GM23248 (cell line): ENCODE measurements at regions not wholly inside any gene's neighbourhood (a gene's known extent, or its start where the extent isn't known, plus 50 kb on each side); places are given as distances from the start of the nearest gene placed in this dataset.
"Not testable (repeated sequence)": the region's sequence is repeated elsewhere in the genome, so short reads cannot be mapped to it uniquely, and the experiment has no call there.

ENCODE experiments used
- DNase-seq: peaks from one replicate; pipeline ENCODE4 v3.0.0-alpha.2; 2015
- H2AFZ ChIP-seq: fragments of 200-600 bp; sonication (generic); 2 replicates; pipeline ENCODE4 v1.6.1; 2016; ENCODE audit warnings: antibody characterized with exemption
- H3F3A ChIP-seq: fragments of 200-600 bp; sonication (generic); 2 replicates; pipeline ENCODE4 v1.6.1; 2016; ENCODE audit warnings: mild to moderate bottlenecking, antibody characterized with exemption, mixed run types; ENCODE audit not compliant: insufficient read depth
- H3K27ac ChIP-seq: fragments of 200-600 bp; sonication (generic); 2 replicates; pipeline ENCODE4 v1.5.1; 2016; ENCODE audit warnings: mild to moderate bottlenecking
- H3K27me3 ChIP-seq: fragments of 200-600 bp; sonication (generic); replicated peaks from 2 replicates; pipeline ENCODE4 v1.6.1; 2016; ENCODE audit warnings: mild to moderate bottlenecking; ENCODE audit not compliant: insufficient read depth
- H3K36me3 ChIP-seq: fragments of 200-600 bp; sonication (generic); 2 replicates; pipeline ENCODE4 v1.6.1; 2016; ENCODE audit warnings: low read depth, mild to moderate bottlenecking
- H3K4me1 ChIP-seq: fragments of 200-600 bp; sonication (generic); 2 replicates; pipeline ENCODE4 v1.6.1; 2016; ENCODE audit warnings: mild to moderate bottlenecking; ENCODE audit not compliant: insufficient read depth
- H3K4me2 ChIP-seq: fragments of 200-600 bp; sonication (generic); one replicate; pipeline ENCODE4 v1.6.1; 2016; ENCODE audit warnings: mild to moderate bottlenecking; ENCODE audit not compliant: unreplicated experiment
- H3K4me3 ChIP-seq: fragments of 200-600 bp; sonication (generic); 2 replicates; pipeline ENCODE4 v1.5.1; 2016; ENCODE audit warnings: mild to moderate bottlenecking
- H3K79me2 ChIP-seq: fragments of 200-600 bp; sonication (generic); 2 replicates; pipeline ENCODE4 v1.6.1; 2016; ENCODE audit warnings: mild to moderate bottlenecking; ENCODE audit not compliant: insufficient read depth
- H3K9ac ChIP-seq: fragments of 200-600 bp; sonication (generic); 2 replicates; pipeline ENCODE4 v1.6.1; 2016; ENCODE audit warnings: mild to moderate bottlenecking
- H3K9me2 ChIP-seq: fragments of 200-600 bp; sonication (generic); 2 replicates; pipeline ENCODE4 v1.6.1; 2016; ENCODE audit warnings: mixed run types, mild to moderate bottlenecking, moderate library complexity; ENCODE audit not compliant: insufficient read depth
- H3K9me3 ChIP-seq: fragments of 200-600 bp; sonication (generic); one replicate; pipeline ENCODE4 v1.6.1; 2017; ENCODE audit warnings: low read depth
- H4K20me1 ChIP-seq: fragments of 200-600 bp; sonication (generic); 2 replicates; pipeline ENCODE4 v1.6.0; 2016; ENCODE audit not compliant: insufficient read depth
- EZH2 ChIP-seq: fragments of 200-600 bp; sonication (generic); IDR thresholded peaks from 2 replicates; pipeline ENCODE4 v1.6.1; 2018; ENCODE audit warnings: antibody characterized with exemption, mild to moderate bottlenecking; ENCODE audit not compliant: insufficient read depth, poor library complexity, severe bottlenecking
- EZH2phosphoT487 ChIP-seq: fragments of 200-600 bp; sonication (generic); IDR thresholded peaks from 2 replicates; pipeline ENCODE4 v1.6.1; 2018; ENCODE audit warnings: antibody characterized with exemption, moderate library complexity, mild to moderate bottlenecking, low read depth; ENCODE audit not compliant: insufficient read depth
- WGBS, 2 experiments: methylation state at CpG; one replicate each; pipeline ENCODE4 v1.1.6; 2015 to 2017; ENCODE audit warnings: low lambda C conversion rate in 2 of 2, low coverage in 1 of 2; ENCODE audit errors: missing lambda C conversion rate in 2 of 2; 5-methylcytosine and 5-hydroxymethylcytosine counted together
- in situ Hi-C: fragments of 300-500 bp; cut with MboI; formaldehyde crosslinking; loops from 2 replicates; pipeline ENCODE4 v1.15.0; 2020

GRCh38 chr14:37709419-37710195 is 114.2 kb downstream of the TTC6 start:
- Histone ChIP-seq H3K9me2 (no peaks in the 10 kb centered on the region), H3K4me2 (no peak overlapping the region), H3K27me3 (no peaks in the 10 kb centered on the region), H3K27ac (no peak overlapping the region), H3K9ac (no peak overlapping the region), H4K20me1 (no peaks in the 10 kb centered on the region), H3K9me3 (no peaks in the 10 kb centered on the region), H3K79me2 (no peaks in the 10 kb centered on the region), H3K4me3 (no peak overlapping the region), H3K4me1 (peaks cover 10% of the 10 kb centered on the region), H3F3A (no peaks in the 10 kb centered on the region), H3K36me3 (no peaks in the 10 kb centered on the region), H2AFZ (no peak overlapping the region)
- TF ChIP-seq EZH2phosphoT487 (no peak), EZH2 (no peak)
- WGBS, 2 experiments, result 56 to 61% methylated on average over 3 of the region's 3 CpGs
- in situ Hi-C loops, result loop anchor here (10.0 to 25.0 kb wide), 2 partner anchors 145 to 503 kb away; partner anchors contain the start of gene SSTR1
- peak; percentile 51 for DNase-seq

GRCh38 chr14:37711356-37711830 is 116.0 kb downstream of the TTC6 start:
- no peak overlapping the region for H3K4me3 ChIP-seq
- no peak overlapping the region for H3K4me2 ChIP-seq
- no peaks in the 10 kb centered on the region for H4K20me1 ChIP-seq
- in situ Hi-C loops, result loop anchor here (25.0 kb wide), 1 partner anchor 501 kb away; the partner anchor contains the start of gene SSTR1
- no peak for DNase-seq
- H3K9ac ChIP-seq, result no peak overlapping the region
- H3K9me3 ChIP-seq, result no peaks in the 10 kb centered on the region
- H3K4me1 ChIP-seq, result peaks cover 10% of the 10 kb centered on the region
- no peaks in the 10 kb centered on the region for H3K9me2 ChIP-seq
- TF ChIP-seq EZH2 (no peak), EZH2phosphoT487 (no peak)
- H2AFZ ChIP-seq, result no peak overlapping the region
- no peaks in the 10 kb centered on the region for H3K36me3 ChIP-seq
- H3K79me2 ChIP-seq, result no peaks in the 10 kb centered on the region
- WGBS, 2 experiments, result 50 to 62% methylated on average over 1 of the region's 1 CpG
- no peaks in the 10 kb centered on the region for H3K27me3 ChIP-seq
- no peak overlapping the region for H3K27ac ChIP-seq
- H3F3A ChIP-seq, result no peaks in the 10 kb centered on the region

- no peaks in the 10 kb centered on the region for H3K27me3 ChIP-seq
- no peak overlapping the region for H3K27ac ChIP-seq
- H3F3A ChIP-seq, result no peaks in the 10 kb centered on the region
- H3K36me3 ChIP-seq, result no peaks in the 10 kb centered on the region
- DNase-seq, result no peak
- no peaks in the 10 kb centered on the region for H3K9me2 ChIP-seq
- H3K4me3 ChIP-seq, result no peak overlapping the region
- H4K20me1 ChIP-seq, result no peaks in the 10 kb centered on the region
- WGBS, 2 experiments, result 59 to 62% methylated on average over 5 of the region's 5 CpGs
- H2AFZ ChIP-seq, result no peak overlapping the region
- in situ Hi-C loops, result loop anchor here (25.0 kb wide), 1 partner anchor 500 kb away; the partner anchor contains the start of gene SSTR1
- no peak for TF ChIP-seq EZH2phosphoT487
- TF ChIP-seq EZH2, result no peak
- no peaks in the 10 kb centered on the region for H3K79me2 ChIP-seq
- H3K9ac ChIP-seq, result no peak overlapping the region
- H3K9me3 ChIP-seq, result no peaks in the 10 kb centered on the region
- no peak overlapping the region for H3K4me2 ChIP-seq
- H3K4me1 ChIP-seq, result peaks cover 10% of the 10 kb centered on the region
Measured at GRCh38 chr14:37711831-37712475, 116.5 kb downstream of the TTC6 start.

GRCh38 chr14:37712476-37712860 is 117.0 kb downstream of the TTC6 start:
- not testable (repeated sequence) for H2AFZ ChIP-seq, H3K4me3 ChIP-seq, H3F3A ChIP-seq, H4K20me1 ChIP-seq, H3K9me2 ChIP-seq, H3K27ac ChIP-seq, H3K9me3 ChIP-seq, H3K27me3 ChIP-seq, H3K9ac ChIP-seq, DNase-seq, H3K4me2 ChIP-seq, H3K79me2 ChIP-seq, H3K36me3 ChIP-seq
- in situ Hi-C loops, result loop anchor here (25.0 kb wide), 1 partner anchor 500 kb away; the partner anchor contains the start of gene SSTR1
- peaks cover 10% of the 10 kb centered on the region for H3K4me1 ChIP-seq
- 61 to 69% methylated on average over 3 of the region's 3 CpGs for WGBS, 2 experiments
